Astrocyte of the cerebellum (primary cell): ENCODE measurements at regions not wholly inside any gene's neighbourhood (a gene's known extent, or its start where the extent isn't known, plus 50 kb on each side); places are given as distances from the start of the nearest gene placed in this dataset.

Experiments used
- DNase-seq: peaks from one replicate; pipeline ENCODE4 v3.0.0-alpha.2; 2011; ENCODE audit warnings: low read depth
- H3K4me3 ChIP-seq: 2 replicates; pipeline ENCODE4 v1.5.1; 2011; ENCODE audit warnings: mild to moderate bottlenecking, low read depth, low read length, moderate library complexity
- CTCF ChIP-seq: IDR thresholded peaks from 2 replicates; pipeline ENCODE4 v1.5.1; 2012; ENCODE audit warnings: low read length, low read depth, moderate library complexity, mild to moderate bottlenecking; ENCODE audit errors: missing control alignments
- in situ Hi-C: cut with HindIII; loops from 2 replicates; pipeline ENCODE4 v1.10.0; 2017; ENCODE audit warnings: low sequenced_read_pairs

GRCh38 chr3:181868576-181869082 is 156.9 kb downstream of the SOX2 start:
- in situ Hi-C loops, result no loop called here
- no peak for TF ChIP-seq CTCF
- no peak for DNase-seq
- H3K4me3 ChIP-seq, result no peak overlapping the region

DNA sequence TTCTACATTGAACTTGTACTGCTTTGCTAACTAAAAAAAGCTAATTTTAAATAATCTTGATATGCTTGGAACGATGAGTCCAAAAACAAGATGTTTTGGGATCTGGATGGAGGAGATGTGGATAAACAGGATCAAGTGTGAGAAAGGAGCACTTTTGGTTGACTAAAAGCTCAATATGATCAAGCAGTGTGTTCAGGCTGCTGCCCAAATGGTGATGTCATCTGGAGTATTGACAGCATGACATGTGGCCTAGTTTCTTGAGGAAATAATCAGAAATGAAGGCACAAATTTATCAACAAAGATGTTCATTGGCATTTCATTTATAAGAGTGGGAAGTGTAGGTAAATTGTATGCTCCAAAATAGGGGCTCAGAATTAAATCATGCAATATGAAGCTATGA is 161.2 kb downstream of the SOX2 start:
- in situ Hi-C loops, result no loop called here
- H3K4me3 ChIP-seq, result no peak overlapping the region
- DNase-seq, result no peak
- no peak for TF ChIP-seq CTCF

GRCh38 chr3:181879926-181880325 is 168.2 kb downstream of the SOX2 start:
- in situ Hi-C loops, result no loop called here
- no peak for TF ChIP-seq CTCF
- H3K4me3 ChIP-seq, result no peak overlapping the region
- no peak for DNase-seq

GRCh38 chr3:181880331-181880730 is 168.6 kb downstream of the SOX2 start:
- in situ Hi-C loops, result no loop called here
- no peak for DNase-seq
- TF ChIP-seq CTCF, result no peak
- H3K4me3 ChIP-seq, result no peak overlapping the region

DNA sequence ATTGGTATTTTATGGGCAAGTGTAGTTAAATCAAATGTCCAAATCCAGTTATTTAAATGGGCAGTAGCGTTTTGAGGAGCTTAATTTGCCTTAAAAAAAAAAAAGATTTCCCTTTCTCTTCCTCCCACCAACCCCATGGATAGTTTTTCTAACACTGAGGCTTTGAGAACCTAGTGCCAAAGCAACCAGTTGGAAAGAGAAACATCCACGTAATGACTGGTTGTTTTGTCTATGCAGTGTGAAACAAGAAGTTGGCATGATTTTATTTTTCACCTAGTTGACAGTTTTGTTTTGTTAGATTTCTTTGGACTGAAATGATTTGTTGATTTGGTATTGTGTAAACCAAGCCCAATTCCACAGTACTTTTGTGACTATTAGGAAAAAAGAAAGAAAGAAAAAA is 170.0 kb downstream of the SOX2 start:
- no peak for TF ChIP-seq CTCF
- in situ Hi-C loops, result no loop called here
- DNase-seq, result no peak
- H3K4me3 ChIP-seq, result no peak overlapping the region

DNA sequence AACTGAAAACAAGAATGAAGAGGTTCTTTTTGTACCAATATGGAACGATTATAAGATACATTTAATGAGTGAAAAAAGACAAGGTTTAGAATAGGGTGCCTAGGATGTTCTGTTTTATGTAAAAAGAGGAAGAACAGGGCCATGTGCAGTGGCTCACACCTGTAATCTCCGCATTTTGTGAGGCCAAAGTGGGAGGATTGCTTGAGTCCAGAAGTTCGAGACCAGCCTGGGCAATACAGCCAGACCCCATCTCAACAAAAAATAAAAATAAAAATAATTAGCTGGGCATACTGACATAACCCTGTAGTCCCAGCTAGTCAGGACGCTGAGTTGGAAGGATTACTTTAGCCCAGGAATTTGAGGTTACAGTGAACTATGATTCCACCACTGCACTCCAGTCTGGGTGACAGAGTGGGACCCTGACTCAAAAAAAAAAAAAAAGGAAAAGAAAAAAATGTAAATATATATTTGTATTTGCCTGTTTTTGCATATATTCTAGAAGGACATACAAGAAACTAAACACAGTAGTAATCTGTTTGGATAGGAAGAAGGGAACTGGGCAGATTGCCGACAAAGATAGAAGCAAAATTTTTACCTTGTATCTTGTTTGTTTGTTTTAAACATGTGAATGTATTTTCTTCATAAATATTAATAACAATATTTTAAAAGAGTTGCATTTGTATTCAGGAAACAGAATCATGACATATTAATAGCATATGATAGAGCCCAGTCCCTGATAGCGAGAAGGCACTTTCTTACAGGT is 174.3 kb downstream of the SOX2 start:
- H3K4me3 ChIP-seq, result no peak overlapping the region
- no peak for TF ChIP-seq CTCF
- no peak for DNase-seq
- in situ Hi-C loops, result no loop called here
